ENCODE measurements at regions not wholly inside any gene's neighbourhood (a gene's known extent, or its start where the extent isn't known, plus 50 kb on each side); places are given as distances from the start of the nearest gene placed in this dataset.

DNA sequence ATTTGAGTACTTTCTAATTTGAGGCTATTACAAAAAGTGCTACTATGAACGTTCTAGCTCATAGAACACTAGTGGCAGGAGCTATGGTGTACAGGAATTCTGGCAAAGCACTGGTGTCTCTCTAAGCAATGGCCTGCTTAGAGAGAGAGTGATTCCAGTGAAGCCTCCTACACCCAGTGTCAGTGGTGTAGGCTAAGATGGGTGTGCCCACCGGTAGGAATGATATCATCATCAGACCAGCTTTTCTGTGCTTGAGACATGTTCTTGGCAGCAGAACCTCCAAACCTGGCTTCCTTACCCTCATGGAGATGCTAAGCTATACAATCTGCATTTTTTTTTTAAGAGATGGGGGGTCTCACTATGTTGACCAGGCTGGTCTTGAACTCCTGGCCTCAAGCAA lies 370.3 kb downstream of the SOX9 start:
- 66 to 76% (median 73%) methylated on average over 2 of the region's 2 CpGs for WGBS, 4 donors
- no peaks in the 10 kb centered on the region for H3K36me3 ChIP-seq (replicated peaks in 1 of 2)

DNA sequence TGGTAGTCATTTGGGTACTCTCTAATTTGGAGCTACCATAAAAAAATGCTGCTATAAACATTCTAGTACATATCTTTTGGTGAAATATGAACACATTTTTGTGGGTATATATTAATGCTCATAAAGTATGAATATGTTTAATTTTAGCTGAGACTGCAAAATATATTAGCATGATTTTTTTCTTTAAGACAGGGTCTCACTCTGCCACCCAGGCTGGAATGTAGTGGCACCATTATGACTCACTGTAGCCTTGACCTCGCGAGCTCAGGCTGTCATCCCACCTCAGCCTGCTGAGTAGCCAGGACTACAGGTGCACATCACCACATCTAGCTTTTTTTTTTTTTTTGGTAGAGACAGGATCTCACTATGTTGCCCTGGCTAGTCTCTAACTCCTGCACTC lies 371.7 kb downstream of the SOX9 start:
- no peak overlapping the region for H3K27ac ChIP-seq
- 70 to 82% (median 76%) methylated on average over 2 of the region's 2 CpGs for WGBS, 4 donors
- H3K27me3 ChIP-seq: no peaks in the 10 kb centered on the region
- intact Hi-C loops (cut with DNase I): no loop called here
- H3K9me3 ChIP-seq (replicated peaks in 1 of 3): no peaks in the 10 kb centered on the region
- no peaks in the 10 kb centered on the region for H3K36me3 ChIP-seq (replicated peaks in 1 of 2)
- DNase-seq: no peak
- H3K4me1 ChIP-seq (replicated peaks in 1 of 2): no peaks in the 10 kb centered on the region
- TF ChIP-seq POLR2A (IDR thresholded peaks at IDR 0.05): no peak
- TF ChIP-seq, protein P1, sequence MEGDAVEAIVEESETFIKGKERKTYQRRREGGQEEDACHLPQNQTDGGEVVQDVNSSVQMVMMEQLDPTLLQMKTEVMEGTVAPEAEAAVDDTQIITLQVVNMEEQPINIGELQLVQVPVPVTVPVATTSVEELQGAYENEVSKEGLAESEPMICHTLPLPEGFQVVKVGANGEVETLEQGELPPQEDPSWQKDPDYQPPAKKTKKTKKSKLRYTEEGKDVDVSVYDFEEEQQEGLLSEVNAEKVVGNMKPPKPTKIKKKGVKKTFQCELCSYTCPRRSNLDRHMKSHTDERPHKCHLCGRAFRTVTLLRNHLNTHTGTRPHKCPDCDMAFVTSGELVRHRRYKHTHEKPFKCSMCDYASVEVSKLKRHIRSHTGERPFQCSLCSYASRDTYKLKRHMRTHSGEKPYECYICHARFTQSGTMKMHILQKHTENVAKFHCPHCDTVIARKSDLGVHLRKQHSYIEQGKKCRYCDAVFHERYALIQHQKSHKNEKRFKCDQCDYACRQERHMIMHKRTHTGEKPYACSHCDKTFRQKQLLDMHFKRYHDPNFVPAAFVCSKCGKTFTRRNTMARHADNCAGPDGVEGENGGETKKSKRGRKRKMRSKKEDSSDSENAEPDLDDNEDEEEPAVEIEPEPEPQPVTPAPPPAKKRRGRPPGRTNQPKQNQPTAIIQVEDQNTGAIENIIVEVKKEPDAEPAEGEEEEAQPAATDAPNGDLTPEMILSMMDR (IDR thresholded peaks at IDR 0.05): no peak
- no peak overlapping the region for H3K4me3 ChIP-seq

More for the DNA sequence above, 370.3 kb downstream of the SOX9 start:
- H3K4me3 ChIP-seq: no peak overlapping the region
- no peaks in the 10 kb centered on the region for H3K4me1 ChIP-seq (replicated peaks in 1 of 2)
- no peak overlapping the region for H3K27ac ChIP-seq
- DNase-seq: no peak
- no peaks in the 10 kb centered on the region for H3K27me3 ChIP-seq
- no peaks in the 10 kb centered on the region for H3K9me3 ChIP-seq (replicated peaks in 1 of 3)
- TF ChIP-seq, protein P1 (IDR thresholded peaks at IDR 0.05): no peak
- TF ChIP-seq POLR2A (IDR thresholded peaks at IDR 0.05): no peak
- intact Hi-C loops (cut with DNase I): no loop called here

GRCh38 chr17:72492941-72493340 lies 372.1 kb downstream of the SOX9 start:
- Histone ChIP-seq H3K36me3 (replicated peaks in 1 of 2) (no peaks in the 10 kb centered on the region), H3K27me3 (no peaks in the 10 kb centered on the region), H3K4me3 (no peak overlapping the region), H3K9me3 (replicated peaks in 1 of 3) (no peaks in the 10 kb centered on the region), H3K27ac (no peak overlapping the region), H3K4me1 (replicated peaks in 1 of 2) (no peaks in the 10 kb centered on the region)
- 57 to 77% (median 72%) methylated on average over 5 of the region's 5 CpGs for WGBS, 4 donors
- DNase-seq: no peak
- TF ChIP-seq, protein P1 (IDR thresholded peaks at IDR 0.05): no peak
- intact Hi-C loops (cut with DNase I): no loop called here

- intact Hi-C loops (cut with DNase I): no loop called here
Measured at GRCh38 chr17:72494566-72494965, 373.7 kb downstream of the SOX9 start.

More at GRCh38 chr17:72494566-72494965, 373.7 kb downstream of the SOX9 start:
- no peaks in the 10 kb centered on the region for H3K27me3 ChIP-seq
- 69 to 84% (median 79%) methylated on average over 2 of the region's 2 CpGs for WGBS, 4 donors
- no peak overlapping the region for H3K4me3 ChIP-seq
- H3K4me1 ChIP-seq (replicated peaks in 1 of 2): no peaks in the 10 kb centered on the region
- H3K36me3 ChIP-seq (replicated peaks in 1 of 2): no peaks in the 10 kb centered on the region
- no peaks in the 10 kb centered on the region for H3K9me3 ChIP-seq (replicated peaks in 1 of 3)
- TF ChIP-seq, protein P1 (IDR thresholded peaks at IDR 0.05): no peak
- no peak for TF ChIP-seq POLR2A (IDR thresholded peaks at IDR 0.05)
- DNase-seq: no peak
- H3K27ac ChIP-seq: no peak overlapping the region
